ENCODE measurements at regions not wholly inside any gene's neighbourhood (a gene's known extent, or its start where the extent isn't known, plus 50 kb on each side); places are given as distances from the start of the nearest gene placed in this dataset.

GRCh38 chr5:119928974-119929373 is 299.6 kb downstream of the FAM170A start:
- TF ChIP-seq SIN3A (IDR thresholded peaks at IDR 0.05; ENCODE audit: borderline replicate concordance, low read depth, low read length) (no peak), POLR2AphosphoS5 (IDR thresholded peaks at IDR 0.05; ENCODE audit: low read depth, low read length) (no peak), GATA2 (CRISPR knock-in tag; IDR thresholded peaks at IDR 0.05) (no peak), USF2 (IDR thresholded peaks at IDR 0.05; ENCODE audit: borderline replicate concordance, low read depth, low read length) (no peak), EP300 (IDR thresholded peaks at IDR 0.05; ENCODE audit: borderline replicate concordance in 1 of 2, low read depth in 1 of 2, low read length in 1 of 2) (no peak), TCF12 (IDR thresholded peaks at IDR 0.05) (no peak), CTCF (IDR thresholded peaks at IDR 0.05) (no peak), TAF1 (IDR thresholded peaks at IDR 0.05; ENCODE audit: borderline replicate concordance, low read depth, low read length) (no peak), EZH2phosphoT487 (IDR thresholded peaks at IDR 0.05; ENCODE audit: borderline replicate concordance, low read depth) (no peak), ZBTB33 (IDR thresholded peaks at IDR 0.05; ENCODE audit: borderline replicate concordance, low read depth) (no peak), FOXM1 (IDR thresholded peaks at IDR 0.05; ENCODE audit: low read depth) (no peak)
